ENCODE measurements at regions not wholly inside any gene's neighbourhood (a gene's known extent, or its start where the extent isn't known, plus 50 kb on each side); places are given as distances from the start of the nearest gene placed in this dataset.

DNA sequence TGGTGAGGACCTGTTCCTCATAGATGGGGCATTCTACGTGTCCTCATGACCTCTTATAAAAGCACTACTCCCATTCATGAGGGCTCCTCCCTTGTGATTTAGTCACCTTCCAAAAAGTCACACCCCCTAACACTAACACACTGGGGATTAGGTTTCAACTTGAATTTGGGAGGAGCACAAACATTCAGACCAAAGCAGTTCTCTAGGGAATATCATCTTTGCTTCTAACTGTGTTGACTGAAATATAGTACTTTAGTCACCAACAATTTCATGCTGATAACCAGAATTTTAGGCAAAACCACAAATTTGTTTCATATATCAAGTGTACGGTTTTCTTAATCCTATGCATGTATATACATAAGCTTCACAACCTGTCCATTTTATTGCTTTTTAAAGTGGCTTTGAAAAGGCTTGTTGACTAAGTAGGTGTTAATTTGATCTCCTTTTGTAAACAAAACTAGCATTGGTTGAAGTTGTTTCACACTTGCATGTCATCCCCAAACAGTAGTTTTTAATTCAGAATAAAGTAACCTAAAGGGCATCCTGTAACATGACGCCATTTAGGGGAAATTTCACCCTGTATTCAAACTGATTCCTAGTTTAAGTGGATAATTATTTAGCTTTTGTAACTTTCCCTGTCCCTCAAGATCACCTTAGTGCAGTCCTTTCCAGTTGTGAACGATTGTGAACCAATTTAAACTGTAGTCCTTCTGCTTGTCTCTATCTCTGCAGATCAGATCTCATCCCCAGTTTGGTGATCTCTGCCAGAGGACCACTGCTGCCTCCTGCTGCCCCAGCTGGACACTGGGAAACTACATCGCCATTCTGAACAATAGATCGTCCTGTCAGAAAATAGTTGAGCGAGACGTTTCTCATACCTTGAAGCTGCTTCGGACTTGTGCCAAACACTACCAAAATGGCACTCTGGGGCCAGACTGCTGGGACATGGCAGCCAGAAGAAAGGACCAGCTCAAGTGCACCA, 141.1 kb downstream of the TLR5 start:
- H3K27me3 ChIP-seq = no peaks in the 10 kb centered on the region
- H3K9me3 ChIP-seq = no peaks in the 10 kb centered on the region
- no peak for DNase-seq
- H3K36me3 ChIP-seq = peaks cover 7% of the 10 kb centered on the region; the same call in 1 of the 2 replicates
- no peak overlapping the region for H3K4me3 ChIP-seq

- Histone ChIP-seq H3K9me3 (no peaks in the 10 kb centered on the region), H3K36me3 (peaks cover 7% of the 10 kb centered on the region; the same call in 1 of the 2 replicates), H3K4me3 (no peak overlapping the region), H3K27me3 (no peaks in the 10 kb centered on the region)
- no peak for DNase-seq
These were observed 139.5 kb downstream of the TLR5 start for GRCh38 chr1:223003549-223003948.

GRCh38 chr1:223006371-223006770, 136.7 kb downstream of the TLR5 start:
- Histone ChIP-seq H3K36me3 (peaks cover 7% of the 10 kb centered on the region; the same call in 1 of the 2 replicates), H3K4me3 (no peak overlapping the region), H3K27me3 (no peaks in the 10 kb centered on the region), H3K9me3 (no peaks in the 10 kb centered on the region)
- DNase-seq = no peak

GRCh38 chr1:223006917-223007648, 136.0 kb downstream of the TLR5 start:
- DNase-seq = no peak
- Histone ChIP-seq H3K9me3 (no peaks in the 10 kb centered on the region), H3K36me3 (peaks cover 7% of the 10 kb centered on the region; the same call in 1 of the 2 replicates), H3K4me3 (no peak overlapping the region), H3K27me3 (no peaks in the 10 kb centered on the region)

DNA sequence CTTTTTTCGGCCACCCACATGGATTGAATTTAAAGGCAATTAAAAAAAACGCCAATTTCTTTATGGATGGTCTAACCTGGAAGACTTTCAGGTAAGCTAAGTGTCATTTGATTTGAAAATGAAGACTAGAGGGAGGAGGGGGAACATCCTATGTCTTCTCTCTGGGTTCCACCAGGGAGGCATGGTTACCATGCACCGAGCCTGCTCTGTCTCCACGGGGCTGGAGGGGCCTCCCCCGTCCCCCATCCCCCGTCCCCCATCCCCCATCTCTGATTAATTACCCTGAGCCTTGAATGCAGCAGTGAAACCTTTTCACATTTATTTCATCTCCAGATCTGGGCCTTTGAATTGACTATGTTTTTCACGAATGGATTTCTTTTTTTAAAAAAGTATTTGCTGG, 135.1 kb downstream of the TLR5 start:
- DNase-seq = no peak
- Histone ChIP-seq H3K27me3 (peaks cover 3% of the 10 kb centered on the region; the same call in 1 of the 2 replicates), H3K4me3 (no peak overlapping the region), H3K36me3 (no peaks in the 10 kb centered on the region), H3K9me3 (no peaks in the 10 kb centered on the region)

DNA sequence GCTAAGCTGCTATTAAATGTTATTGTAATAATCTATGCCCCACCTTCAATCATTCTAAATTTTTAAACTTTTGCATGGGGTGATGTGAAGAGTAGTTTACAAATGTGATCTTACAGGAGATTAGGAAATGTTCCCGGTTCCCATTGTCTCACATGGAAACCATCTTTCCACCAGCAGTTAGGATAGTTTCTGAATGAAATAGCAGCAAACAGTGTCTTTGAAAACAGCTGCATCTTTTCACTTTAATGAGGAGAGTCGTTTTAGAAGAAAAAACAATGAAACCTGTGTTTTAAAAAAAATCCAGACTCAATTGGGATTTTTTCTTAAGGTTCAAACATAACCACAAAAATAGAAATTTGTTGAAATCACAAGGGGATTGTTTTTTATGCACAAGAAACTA, 134.2 kb downstream of the TLR5 start:
- Histone ChIP-seq H3K9me3 (no peaks in the 10 kb centered on the region), H3K36me3 (no peaks in the 10 kb centered on the region), H3K4me3 (no peak overlapping the region), H3K27me3 (peaks cover 7% of the 10 kb centered on the region; the same call in 1 of the 2 replicates)
- DNase-seq = no peak

GRCh38 chr1:223009406-223009805, 133.6 kb downstream of the TLR5 start:
- Histone ChIP-seq H3K27me3 (peaks cover 7% of the 10 kb centered on the region; the same call in 1 of the 2 replicates), H3K4me3 (no peak overlapping the region), H3K36me3 (no peaks in the 10 kb centered on the region), H3K9me3 (no peaks in the 10 kb centered on the region)
- DNase-seq = no peak

DNA sequence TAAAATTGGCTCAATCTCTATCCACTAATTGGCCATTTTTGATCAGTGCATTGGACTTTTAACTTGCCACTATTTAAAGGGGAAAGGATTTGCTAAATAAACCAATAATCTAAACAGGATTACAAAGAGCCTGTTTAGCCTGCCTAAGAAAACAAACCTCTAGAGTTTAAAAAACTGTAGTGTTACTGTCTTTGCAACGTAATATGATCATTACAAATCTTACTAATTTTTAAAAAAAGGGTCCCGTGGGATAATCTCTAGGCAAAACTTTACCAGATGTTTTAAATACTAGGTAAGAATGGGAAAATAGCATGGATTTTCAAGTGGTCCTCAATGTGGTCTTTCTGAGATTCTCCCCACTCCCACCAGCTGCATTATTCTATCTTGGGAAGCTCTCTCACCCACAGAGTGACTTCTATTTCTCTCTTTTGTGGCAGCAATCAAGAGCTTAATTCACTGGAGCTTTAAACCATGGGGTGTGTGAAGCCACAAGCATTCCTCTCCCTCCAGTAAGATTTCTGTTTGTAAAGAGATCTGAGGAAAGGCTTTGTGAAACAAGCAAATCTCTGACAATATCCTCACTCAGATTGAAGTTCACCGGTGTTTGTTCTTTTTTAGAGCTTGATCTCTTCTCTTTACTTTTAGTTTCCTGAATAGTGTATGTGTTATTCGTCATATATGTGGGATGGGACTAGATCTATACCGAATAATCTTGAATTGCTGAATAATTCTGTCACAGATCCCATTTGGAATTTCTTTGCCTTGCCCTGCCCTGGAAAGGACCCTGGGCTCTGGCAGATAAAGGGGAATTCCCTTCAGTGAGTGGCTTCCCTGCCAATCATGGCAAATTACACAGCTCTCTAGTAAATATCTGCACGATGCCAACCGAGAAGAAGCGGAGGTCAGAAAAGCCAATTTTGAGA, 132.2 kb downstream of the TLR5 start:
- H3K4me3 ChIP-seq = no peak overlapping the region
- H3K27me3 ChIP-seq = peaks cover 7% of the 10 kb centered on the region; the same call in 1 of the 2 replicates
- no peak for DNase-seq
- no peaks in the 10 kb centered on the region for H3K9me3 ChIP-seq
- H3K36me3 ChIP-seq = no peaks in the 10 kb centered on the region

DNA sequence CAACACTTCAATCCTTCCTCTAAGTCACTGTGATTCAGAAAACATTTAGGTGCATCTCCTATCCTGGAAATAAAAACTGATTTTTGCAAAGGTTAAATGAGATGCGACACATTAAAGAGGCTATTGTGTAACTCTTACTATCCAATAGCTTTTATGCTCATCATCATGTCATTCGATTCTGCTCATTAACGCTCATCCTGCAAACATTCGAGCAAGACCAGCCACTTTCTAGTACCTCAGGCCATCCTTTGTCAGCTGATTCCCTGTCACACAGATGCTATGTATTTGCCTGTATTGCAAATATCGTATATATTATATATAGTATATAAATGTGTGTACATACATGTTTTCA, 131.6 kb downstream of the TLR5 start:
- Histone ChIP-seq H3K27me3 (peaks cover 7% of the 10 kb centered on the region; the same call in 1 of the 2 replicates), H3K36me3 (no peaks in the 10 kb centered on the region), H3K4me3 (no peak overlapping the region), H3K9me3 (no peaks in the 10 kb centered on the region)
- DNase-seq = no peak

DNA sequence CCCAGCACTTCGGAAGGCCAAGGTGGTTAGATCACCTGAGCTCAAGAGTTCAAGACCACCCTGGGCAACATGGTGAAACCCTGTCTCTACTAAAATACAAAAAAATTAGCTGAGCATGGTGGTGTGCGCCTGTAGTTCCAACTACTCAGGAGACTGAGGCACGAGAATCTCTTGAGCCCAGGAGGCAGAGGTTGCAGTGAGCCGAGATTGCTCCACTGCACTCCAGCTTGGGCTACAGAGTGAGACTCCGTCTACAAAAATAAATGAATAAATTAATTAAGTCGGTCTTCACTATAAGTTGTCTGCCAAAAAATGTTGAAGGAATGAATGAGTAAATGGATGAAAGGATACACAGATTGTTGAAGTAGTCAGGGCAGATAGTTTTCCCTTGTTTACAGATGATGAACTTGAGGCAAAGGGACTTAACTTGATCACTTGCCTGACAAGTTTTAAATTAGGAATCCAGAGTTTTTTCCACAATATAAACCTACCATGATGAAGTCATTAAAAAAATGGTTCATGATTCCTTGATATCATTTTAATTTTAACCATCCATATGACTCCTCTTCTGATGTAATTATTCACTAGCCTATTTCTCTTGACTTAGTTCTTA, 130.8 kb downstream of the TLR5 start:
- DNase-seq = no peak
- no peaks in the 10 kb centered on the region for H3K9me3 ChIP-seq
- no peak overlapping the region for H3K4me3 ChIP-seq
- peaks cover 7% of the 10 kb centered on the region; the same call in 1 of the 2 replicates for H3K27me3 ChIP-seq
- no peaks in the 10 kb centered on the region for H3K36me3 ChIP-seq

- Histone ChIP-seq H3K4me3 (no peak overlapping the region), H3K27me3 (peaks cover 7% of the 10 kb centered on the region; the same call in 1 of the 2 replicates), H3K36me3 (no peaks in the 10 kb centered on the region), H3K9me3 (no peaks in the 10 kb centered on the region)
- DNase-seq = no peak
These were observed 130.1 kb downstream of the TLR5 start for GRCh38 chr1:223012938-223013337.

GRCh38 chr1:223014142-223014873, 128.7 kb downstream of the TLR5 start:
- no peak overlapping the region for H3K4me3 ChIP-seq
- peaks cover 7% of the 10 kb centered on the region; the same call in 1 of the 2 replicates for H3K27me3 ChIP-seq
- no peaks in the 10 kb centered on the region for H3K36me3 ChIP-seq
- no peak for DNase-seq
- H3K9me3 ChIP-seq = no peaks in the 10 kb centered on the region

- H3K4me3 ChIP-seq = no peak overlapping the region
- no peaks in the 10 kb centered on the region for H3K36me3 ChIP-seq
- no peak for DNase-seq
- no peaks in the 10 kb centered on the region for H3K9me3 ChIP-seq
- peaks cover 7% of the 10 kb centered on the region; the same call in 1 of the 2 replicates for H3K27me3 ChIP-seq
These were observed 126.7 kb downstream of the TLR5 start for GRCh38 chr1:223016381-223016780.

DNA sequence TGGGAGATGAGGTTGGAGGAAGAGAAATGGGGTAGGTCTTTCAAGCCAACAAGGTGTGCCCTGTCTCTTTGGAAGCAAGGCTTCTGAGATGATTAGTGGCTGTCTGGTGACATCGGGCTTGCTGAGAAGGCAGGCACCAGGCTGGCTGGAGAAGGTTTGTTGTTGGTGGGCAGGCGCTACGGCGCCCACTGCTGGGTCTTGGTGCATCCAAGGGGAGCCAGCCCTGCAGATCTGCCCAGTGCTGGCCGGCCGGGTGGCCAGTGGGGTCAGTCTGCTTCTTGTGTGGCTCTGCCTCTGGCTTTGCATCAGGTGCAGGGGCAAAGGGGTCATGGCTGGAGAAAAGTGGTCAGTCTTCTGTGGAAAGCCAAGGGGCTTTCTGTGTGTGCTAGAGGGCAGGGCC, 126.2 kb downstream of the TLR5 start:
- Histone ChIP-seq H3K36me3 (no peaks in the 10 kb centered on the region), H3K27me3 (peaks cover 7% of the 10 kb centered on the region; the same call in 1 of the 2 replicates), H3K4me3 (no peak overlapping the region), H3K9me3 (no peaks in the 10 kb centered on the region)
- no peak for DNase-seq

DNA sequence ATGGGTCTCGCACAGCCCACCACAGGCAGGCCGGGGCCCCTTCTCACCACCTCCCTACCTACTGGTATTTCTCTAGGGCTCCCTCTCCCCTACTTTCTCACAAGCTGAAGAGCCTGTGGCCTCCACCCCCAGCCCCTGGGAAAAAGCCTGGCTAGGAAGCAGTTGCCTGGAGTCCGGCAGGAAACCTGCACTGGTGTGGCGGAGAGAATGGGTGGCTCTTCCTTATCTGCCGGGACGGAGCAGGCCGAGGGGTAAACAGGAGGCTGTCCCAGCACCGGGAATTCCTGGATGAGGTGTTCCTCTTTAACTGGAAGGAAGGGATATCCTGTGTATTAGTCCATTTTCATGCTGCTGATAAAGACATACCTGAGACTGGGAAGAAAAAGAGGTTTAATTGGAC, 125.8 kb downstream of the TLR5 start:
- Histone ChIP-seq H3K4me3 (no peak overlapping the region), H3K9me3 (no peaks in the 10 kb centered on the region), H3K36me3 (no peaks in the 10 kb centered on the region), H3K27me3 (peaks cover 7% of the 10 kb centered on the region; the same call in 1 of the 2 replicates)
- no peak for DNase-seq

Data from MG63 (cell line).